Neural cell (in vitro differentiated cells): ENCODE measurements at regions not wholly inside any gene's neighbourhood (a gene's known extent, or its start where the extent isn't known, plus 50 kb on each side); places are given as distances from the start of the nearest gene placed in this dataset.

Source experiments
- RAD21 ChIP-seq: fragments of 450-650 bp; conservative IDR thresholded peaks from 2 replicates; pipeline ENCODE4 v1.6.1; 2014; ENCODE audit warnings: antibody characterized with exemption, mild to moderate bottlenecking, moderate library complexity
- SMC3 ChIP-seq: fragments of 450-650 bp; conservative IDR thresholded peaks from 2 replicates; pipeline ENCODE4 v1.6.1; 2014; ENCODE audit warnings: antibody characterized with exemption, mild to moderate bottlenecking, moderate library complexity; ENCODE audit not compliant: poor library complexity
- TF ChIP-seq, protein P1 (sequence below): fragments of 450-650 bp; IDR thresholded peaks from 2 replicates; pipeline ENCODE4 v1.5.1; 2014; ENCODE audit warnings: antibody characterized with exemption, mild to moderate bottlenecking, moderate library complexity; ENCODE audit not compliant: poor library complexity, severe bottlenecking
- TF ChIP-seq, protein P2 (sequence below): IDR thresholded peaks from 2 replicates; pipeline ENCODE4 v1.6.1; 2012; ENCODE audit warnings: borderline replicate concordance

DNA sequence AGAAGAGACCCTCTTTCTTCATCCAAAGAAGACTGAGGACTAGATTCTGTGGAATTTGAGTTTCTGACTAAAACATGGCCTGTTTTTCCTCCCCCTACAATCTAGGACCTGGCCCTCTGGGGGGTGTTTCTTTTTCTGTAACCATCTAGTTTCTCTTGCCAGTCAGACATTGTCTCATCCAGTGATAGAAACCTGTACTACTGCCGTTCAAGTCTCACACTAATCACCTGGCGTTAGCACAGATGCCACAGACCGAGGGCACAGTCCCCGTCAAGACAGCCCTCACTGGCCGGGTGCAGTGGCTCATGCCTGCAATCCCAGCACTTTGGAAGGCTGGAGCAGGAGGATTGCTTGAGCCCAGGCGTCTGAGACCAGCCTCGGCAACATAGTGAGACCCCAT lies 126.9 kb upstream of the NDUFV2 start:
- TF ChIP-seq, protein P1, sequence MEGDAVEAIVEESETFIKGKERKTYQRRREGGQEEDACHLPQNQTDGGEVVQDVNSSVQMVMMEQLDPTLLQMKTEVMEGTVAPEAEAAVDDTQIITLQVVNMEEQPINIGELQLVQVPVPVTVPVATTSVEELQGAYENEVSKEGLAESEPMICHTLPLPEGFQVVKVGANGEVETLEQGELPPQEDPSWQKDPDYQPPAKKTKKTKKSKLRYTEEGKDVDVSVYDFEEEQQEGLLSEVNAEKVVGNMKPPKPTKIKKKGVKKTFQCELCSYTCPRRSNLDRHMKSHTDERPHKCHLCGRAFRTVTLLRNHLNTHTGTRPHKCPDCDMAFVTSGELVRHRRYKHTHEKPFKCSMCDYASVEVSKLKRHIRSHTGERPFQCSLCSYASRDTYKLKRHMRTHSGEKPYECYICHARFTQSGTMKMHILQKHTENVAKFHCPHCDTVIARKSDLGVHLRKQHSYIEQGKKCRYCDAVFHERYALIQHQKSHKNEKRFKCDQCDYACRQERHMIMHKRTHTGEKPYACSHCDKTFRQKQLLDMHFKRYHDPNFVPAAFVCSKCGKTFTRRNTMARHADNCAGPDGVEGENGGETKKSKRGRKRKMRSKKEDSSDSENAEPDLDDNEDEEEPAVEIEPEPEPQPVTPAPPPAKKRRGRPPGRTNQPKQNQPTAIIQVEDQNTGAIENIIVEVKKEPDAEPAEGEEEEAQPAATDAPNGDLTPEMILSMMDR = no peak
- no peak for TF ChIP-seq SMC3
- TF ChIP-seq, protein P2, sequence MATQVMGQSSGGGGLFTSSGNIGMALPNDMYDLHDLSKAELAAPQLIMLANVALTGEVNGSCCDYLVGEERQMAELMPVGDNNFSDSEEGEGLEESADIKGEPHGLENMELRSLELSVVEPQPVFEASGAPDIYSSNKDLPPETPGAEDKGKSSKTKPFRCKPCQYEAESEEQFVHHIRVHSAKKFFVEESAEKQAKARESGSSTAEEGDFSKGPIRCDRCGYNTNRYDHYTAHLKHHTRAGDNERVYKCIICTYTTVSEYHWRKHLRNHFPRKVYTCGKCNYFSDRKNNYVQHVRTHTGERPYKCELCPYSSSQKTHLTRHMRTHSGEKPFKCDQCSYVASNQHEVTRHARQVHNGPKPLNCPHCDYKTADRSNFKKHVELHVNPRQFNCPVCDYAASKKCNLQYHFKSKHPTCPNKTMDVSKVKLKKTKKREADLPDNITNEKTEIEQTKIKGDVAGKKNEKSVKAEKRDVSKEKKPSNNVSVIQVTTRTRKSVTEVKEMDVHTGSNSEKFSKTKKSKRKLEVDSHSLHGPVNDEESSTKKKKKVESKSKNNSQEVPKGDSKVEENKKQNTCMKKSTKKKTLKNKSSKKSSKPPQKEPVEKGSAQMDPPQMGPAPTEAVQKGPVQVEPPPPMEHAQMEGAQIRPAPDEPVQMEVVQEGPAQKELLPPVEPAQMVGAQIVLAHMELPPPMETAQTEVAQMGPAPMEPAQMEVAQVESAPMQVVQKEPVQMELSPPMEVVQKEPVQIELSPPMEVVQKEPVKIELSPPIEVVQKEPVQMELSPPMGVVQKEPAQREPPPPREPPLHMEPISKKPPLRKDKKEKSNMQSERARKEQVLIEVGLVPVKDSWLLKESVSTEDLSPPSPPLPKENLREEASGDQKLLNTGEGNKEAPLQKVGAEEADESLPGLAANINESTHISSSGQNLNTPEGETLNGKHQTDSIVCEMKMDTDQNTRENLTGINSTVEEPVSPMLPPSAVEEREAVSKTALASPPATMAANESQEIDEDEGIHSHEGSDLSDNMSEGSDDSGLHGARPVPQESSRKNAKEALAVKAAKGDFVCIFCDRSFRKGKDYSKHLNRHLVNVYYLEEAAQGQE = no peak
- no peak for TF ChIP-seq RAD21
